Stimulated activated naive CD8-positive, alpha-beta T cell treated with anti-CD3 and anti-CD28 coated beads, Interleukin-15, amount 100 ng/mL, for 72 hours (primary cell): ENCODE measurements at regions not wholly inside any gene's neighbourhood (a gene's known extent, or its start where the extent isn't known, plus 50 kb on each side); places are given as distances from the start of the nearest gene placed in this dataset.

ENCODE experiments used
- ATAC-seq: fragments of 150-1000 bp; cut with Tn5 transposase; 2 replicates; pipeline ENCODE4 v1.10.0; 2021; ENCODE audit warnings: mild to moderate bottlenecking, moderate library complexity
- DNase-seq, 2 donors: peaks; one replicate each; pipeline ENCODE4 v3.0.0; 2021 to 2022
- H3K27ac Mint-ChIP-seq, 2 donors: one replicate each; pipeline ENCODE4 v1.8.0; 2022; ENCODE audit warnings: mild to moderate bottlenecking in 2 of 2, mixed read lengths in 2 of 2, moderate library complexity in 2 of 2
- H3K27me3 Mint-ChIP-seq: one replicate; pipeline ENCODE4 v1.8.0; 2022; ENCODE audit warnings: mixed read lengths
- H3K4me1 Mint-ChIP-seq: one replicate; pipeline ENCODE4 v1.8.0; 2022; ENCODE audit warnings: mild to moderate bottlenecking, mixed read lengths
- H3K4me3 Mint-ChIP-seq, 2 donors: one replicate each; pipeline ENCODE4 v1.8.0; 2022; ENCODE audit warnings: mild to moderate bottlenecking in 2 of 2, mixed read lengths in 2 of 2, moderate library complexity in 1 of 2
- H3K9me3 Mint-ChIP-seq, 2 donors: one replicate each; pipeline ENCODE4 v1.8.0; 2022; ENCODE audit warnings: mixed read lengths in 2 of 2

DNA sequence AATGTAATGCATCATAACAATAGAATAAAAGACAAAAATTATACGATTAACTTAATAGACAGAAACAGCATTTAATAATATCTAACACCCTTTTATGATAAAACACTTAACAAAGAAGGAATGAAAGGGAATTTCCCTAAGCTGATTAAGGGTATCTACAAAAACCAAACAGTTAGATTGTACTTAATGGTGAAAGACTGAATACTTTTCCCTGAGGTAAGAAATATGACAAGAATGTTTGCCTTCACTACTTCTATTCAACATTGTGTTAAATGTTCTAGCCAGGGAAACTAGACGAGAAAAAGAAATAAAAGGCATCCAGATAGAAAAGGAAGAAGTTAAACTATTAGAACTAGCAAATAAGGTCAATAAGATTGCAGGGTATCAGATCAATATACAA is 276.9 kb downstream of the BAMBI start:
- DNase-seq (no peak), ATAC-seq (no peak)
- Mint-ChIP-seq H3K4me1 (no peaks in the 10 kb centered on the region), H3K27ac (no peak overlapping the region), H3K9me3 (peaks cover 5 to 7% of the 10 kb centered on the region in 2 donors), H3K27me3 (peaks cover 33% of the 10 kb centered on the region), H3K4me3 (no peak overlapping the region)

- DNase-seq = no peak
- no peak overlapping the region for H3K27ac Mint-ChIP-seq
- peaks cover 5 to 15% of the 10 kb centered on the region in 2 donors for H3K9me3 Mint-ChIP-seq
- no peaks in the 10 kb centered on the region for H3K4me1 Mint-ChIP-seq
- peaks cover 17% of the 10 kb centered on the region for H3K27me3 Mint-ChIP-seq
- no peak for ATAC-seq
- H3K4me3 Mint-ChIP-seq = no peak overlapping the region
Measured at GRCh38 chr10:28958468-28958867, 281.1 kb downstream of the BAMBI start.

DNA sequence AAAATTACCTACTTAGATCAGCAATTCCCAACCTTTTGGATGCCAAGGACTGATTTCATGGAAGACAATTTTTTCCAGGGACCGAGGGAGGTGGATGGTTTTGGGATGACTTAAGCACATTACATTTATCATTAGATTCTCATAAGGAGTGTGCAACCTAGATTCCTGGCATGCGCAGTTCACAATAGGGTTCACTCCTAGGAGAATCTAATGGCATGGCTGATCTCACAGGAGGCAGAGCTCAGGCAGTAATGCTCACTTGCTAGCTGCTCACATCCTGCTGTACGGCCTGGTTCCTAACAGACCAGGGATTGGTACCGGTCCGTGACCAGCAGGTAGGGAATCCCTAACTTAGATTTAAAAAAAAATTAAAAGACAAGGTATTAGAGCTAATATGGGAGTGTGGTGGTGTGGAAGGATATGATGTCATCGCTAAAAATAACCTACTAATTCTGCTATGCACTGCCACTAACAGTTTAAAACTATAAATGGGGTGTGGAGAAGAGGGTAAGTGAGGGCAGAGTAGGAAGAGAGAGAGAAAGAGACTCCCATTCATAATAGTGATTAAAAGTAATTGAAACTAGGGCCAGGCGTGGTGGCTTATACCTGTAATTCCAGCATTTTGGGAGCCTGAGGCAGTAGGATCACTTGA is 282.7 kb downstream of the BAMBI start:
- DNase-seq = no peak
- Mint-ChIP-seq H3K9me3 (peaks cover 5 to 15% of the 10 kb centered on the region in 2 donors), H3K27me3 (peaks cover 5% of the 10 kb centered on the region), H3K4me1 (no peaks in the 10 kb centered on the region), H3K4me3 (no peak overlapping the region), H3K27ac (no peak overlapping the region)
- ATAC-seq = no peak

- Mint-ChIP-seq H3K27ac (peak overlapping the region in 1 of 2 donors; percentile 76), H3K4me3 (no peak overlapping the region), H3K4me1 (no peaks in the 10 kb centered on the region), H3K9me3 (peaks cover 5 to 11% of the 10 kb centered on the region in 2 donors), H3K27me3 (peaks cover 7% of the 10 kb centered on the region)
- no peak for DNase-seq
- ATAC-seq = no peak
Measured at GRCh38 chr10:28962768-28963167, 285.4 kb downstream of the BAMBI start.

GRCh38 chr10:28963539-28964221 is 286.4 kb downstream of the BAMBI start:
- Mint-ChIP-seq H3K9me3 (peaks cover 2 to 8% of the 10 kb centered on the region in 2 donors), H3K4me1 (no peaks in the 10 kb centered on the region), H3K27ac (no peak overlapping the region), H3K4me3 (no peak overlapping the region), H3K27me3 (peaks cover 6% of the 10 kb centered on the region)
- ATAC-seq (no peak), DNase-seq (no peak)

DNA sequence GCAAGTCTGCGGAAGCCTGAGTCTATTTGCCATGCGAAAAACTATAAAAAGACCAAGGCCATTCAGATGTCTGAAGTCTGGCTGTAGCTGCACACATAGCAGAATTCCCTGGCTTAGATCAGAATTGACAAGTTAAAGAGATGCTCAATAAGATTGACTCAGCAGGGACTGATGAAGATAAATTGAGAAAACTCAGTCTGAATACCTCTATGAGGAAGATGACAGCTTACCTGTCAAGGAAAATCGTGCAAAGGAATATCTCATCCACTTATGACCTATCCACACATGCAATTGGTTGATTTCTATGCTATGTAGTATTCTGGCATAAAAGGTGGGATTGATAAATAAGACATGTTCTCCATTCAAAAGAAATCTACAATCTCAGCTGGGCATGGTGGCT is 288.6 kb downstream of the BAMBI start:
- H3K27ac Mint-ChIP-seq = no peak overlapping the region
- no peak for DNase-seq
- H3K9me3 Mint-ChIP-seq = peaks cover 0 to 8% of the 10 kb centered on the region in 2 donors
- no peaks in the 10 kb centered on the region for H3K4me1 Mint-ChIP-seq
- no peak for ATAC-seq
- H3K4me3 Mint-ChIP-seq = no peak overlapping the region
- peaks cover 6% of the 10 kb centered on the region for H3K27me3 Mint-ChIP-seq

GRCh38 chr10:28967031-28967430 is 289.7 kb downstream of the BAMBI start:
- Mint-ChIP-seq H3K27me3 (peaks cover 6% of the 10 kb centered on the region), H3K4me3 (no peak overlapping the region), H3K27ac (no peak overlapping the region), H3K9me3 (peaks cover 0 to 8% of the 10 kb centered on the region in 2 donors), H3K4me1 (no peaks in the 10 kb centered on the region)
- DNase-seq = no peak
- ATAC-seq = no peak

- ATAC-seq (no peak), DNase-seq (no peak)
- H3K9me3 Mint-ChIP-seq = peaks cover 0 to 8% of the 10 kb centered on the region in 2 donors
- H3K4me1 Mint-ChIP-seq = no peaks in the 10 kb centered on the region
- H3K4me3 Mint-ChIP-seq = no peak overlapping the region
- peaks cover 6% of the 10 kb centered on the region for H3K27me3 Mint-ChIP-seq
- H3K27ac Mint-ChIP-seq = no peak overlapping the region
Measured at GRCh38 chr10:28969413-28969812, 292.1 kb downstream of the BAMBI start.

- H3K27ac Mint-ChIP-seq = no peak overlapping the region
- H3K9me3 Mint-ChIP-seq = peaks cover 0 to 8% of the 10 kb centered on the region in 2 donors
- DNase-seq (no peak), ATAC-seq (no peak)
- no peak overlapping the region for H3K4me3 Mint-ChIP-seq
- no peaks in the 10 kb centered on the region for H3K4me1 Mint-ChIP-seq
- H3K27me3 Mint-ChIP-seq = peaks cover 6% of the 10 kb centered on the region
Measured at GRCh38 chr10:28970231-28970630, 292.9 kb downstream of the BAMBI start.

- no peak overlapping the region for H3K27ac Mint-ChIP-seq
- peaks cover under 1% of the 10 kb centered on the region for H3K27me3 Mint-ChIP-seq
- H3K9me3 Mint-ChIP-seq = peaks cover 0 to 8% of the 10 kb centered on the region in 2 donors
- no peak overlapping the region for H3K4me3 Mint-ChIP-seq
- ATAC-seq (no peak), DNase-seq (no peak)
- H3K4me1 Mint-ChIP-seq = no peaks in the 10 kb centered on the region
Measured at GRCh38 chr10:28971255-28971654, 293.9 kb downstream of the BAMBI start.

GRCh38 chr10:28971764-28972163 is 294.4 kb downstream of the BAMBI start:
- H3K4me3 Mint-ChIP-seq = no peak overlapping the region
- H3K9me3 Mint-ChIP-seq = peaks cover 0 to 8% of the 10 kb centered on the region in 2 donors
- no peak overlapping the region for H3K27ac Mint-ChIP-seq
- no peak for ATAC-seq
- DNase-seq = no peak
- H3K4me1 Mint-ChIP-seq = no peaks in the 10 kb centered on the region
- H3K27me3 Mint-ChIP-seq = no peaks in the 10 kb centered on the region

DNA sequence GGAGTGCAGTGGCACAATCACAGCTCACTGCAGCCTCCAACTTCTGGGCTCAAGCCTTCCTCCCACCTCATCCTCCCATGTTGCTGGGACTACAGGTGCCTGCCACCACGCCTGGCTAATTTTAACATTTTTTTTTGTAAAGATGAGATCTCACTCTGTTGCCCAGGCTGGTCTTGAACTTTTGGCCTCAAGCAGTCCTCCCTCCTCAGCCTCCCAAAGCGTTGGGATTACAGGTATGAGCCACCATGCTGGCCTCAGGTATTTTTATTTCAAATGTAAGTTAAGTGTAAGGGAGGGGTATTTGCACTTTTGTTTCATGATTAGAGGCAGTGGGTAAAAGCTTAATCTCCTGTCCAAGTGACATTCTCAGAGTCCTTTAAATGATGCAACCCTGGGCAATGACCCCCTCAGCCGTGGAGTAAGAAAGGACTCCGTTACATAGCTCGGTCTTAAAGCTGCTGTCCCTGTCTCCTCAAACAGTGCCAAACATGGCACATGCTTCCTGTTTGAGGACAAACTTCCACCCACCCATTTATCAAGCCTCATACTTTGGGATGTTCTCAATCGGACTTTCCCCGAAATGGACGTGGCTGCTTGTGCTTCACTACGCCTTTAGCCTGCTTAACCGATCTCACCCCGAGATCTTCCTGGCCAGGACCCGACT is 296.1 kb downstream of the BAMBI start:
- Mint-ChIP-seq H3K4me1 (no peaks in the 10 kb centered on the region), H3K27me3 (peaks cover 12% of the 10 kb centered on the region), H3K27ac (no peak overlapping the region), H3K9me3 (peaks cover 4 to 8% of the 10 kb centered on the region in 2 donors), H3K4me3 (no peak overlapping the region)
- DNase-seq = no peak
- ATAC-seq = no peak

DNA sequence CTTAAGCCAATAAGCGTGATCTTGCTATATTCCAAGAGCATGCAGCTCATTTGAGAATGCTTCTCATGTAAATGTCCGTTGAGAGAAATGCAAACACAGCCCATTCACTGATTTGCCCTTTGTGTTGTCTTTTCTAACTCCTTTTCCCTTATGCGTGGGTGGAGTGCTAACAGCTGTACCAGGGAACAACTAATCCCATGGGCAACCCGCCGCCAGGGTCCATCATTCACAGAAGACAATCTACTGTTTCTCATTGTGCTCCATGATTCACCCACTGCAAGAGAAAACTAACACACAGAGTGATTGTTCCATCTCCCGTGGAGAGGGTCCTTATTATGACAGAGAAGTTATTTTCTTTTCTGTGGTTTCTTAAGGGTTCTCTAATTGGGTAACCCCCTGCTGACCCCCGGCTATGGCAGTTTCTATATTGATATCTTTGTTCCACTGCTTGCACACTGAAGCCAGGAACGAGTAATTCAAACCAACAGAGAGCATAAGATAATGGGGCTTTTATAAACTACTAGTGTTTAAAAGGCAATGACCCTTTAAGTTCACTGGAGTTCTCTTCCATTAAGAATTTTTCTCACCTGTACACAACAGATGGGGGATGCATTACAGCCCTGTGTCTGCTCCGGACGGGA is 298.7 kb downstream of the BAMBI start:
- H3K27me3 Mint-ChIP-seq = peaks cover 17% of the 10 kb centered on the region
- DNase-seq (no peak), ATAC-seq (no peak)
- H3K9me3 Mint-ChIP-seq = peaks cover 4 to 8% of the 10 kb centered on the region in 2 donors
- no peak overlapping the region for H3K4me3 Mint-ChIP-seq
- no peaks in the 10 kb centered on the region for H3K4me1 Mint-ChIP-seq
- no peak overlapping the region for H3K27ac Mint-ChIP-seq

DNA sequence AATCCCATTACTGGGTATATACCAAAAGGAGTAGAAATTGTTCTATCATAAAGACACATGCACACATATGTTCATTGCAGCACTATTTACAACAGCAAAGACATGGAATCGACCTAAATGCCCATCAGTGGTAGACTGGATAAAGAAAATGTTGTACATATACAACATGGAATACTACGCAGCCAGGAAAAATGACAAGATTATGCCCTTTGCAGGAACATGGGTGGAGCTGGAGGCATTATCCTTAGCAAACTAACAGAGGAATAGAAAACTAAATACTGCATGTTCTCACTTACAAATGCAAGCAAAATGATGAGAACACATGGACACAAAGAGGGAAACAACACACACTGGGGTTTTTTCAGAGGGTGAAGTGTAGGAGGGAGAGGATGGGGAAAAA is 300.2 kb downstream of the BAMBI start:
- DNase-seq (no peak), ATAC-seq (no peak)
- Mint-ChIP-seq H3K4me1 (no peaks in the 10 kb centered on the region), H3K9me3 (peaks cover 4% of the 10 kb centered on the region in 2 donors), H3K27me3 (peaks cover 17% of the 10 kb centered on the region), H3K27ac (no peak overlapping the region), H3K4me3 (no peak overlapping the region)

DNA sequence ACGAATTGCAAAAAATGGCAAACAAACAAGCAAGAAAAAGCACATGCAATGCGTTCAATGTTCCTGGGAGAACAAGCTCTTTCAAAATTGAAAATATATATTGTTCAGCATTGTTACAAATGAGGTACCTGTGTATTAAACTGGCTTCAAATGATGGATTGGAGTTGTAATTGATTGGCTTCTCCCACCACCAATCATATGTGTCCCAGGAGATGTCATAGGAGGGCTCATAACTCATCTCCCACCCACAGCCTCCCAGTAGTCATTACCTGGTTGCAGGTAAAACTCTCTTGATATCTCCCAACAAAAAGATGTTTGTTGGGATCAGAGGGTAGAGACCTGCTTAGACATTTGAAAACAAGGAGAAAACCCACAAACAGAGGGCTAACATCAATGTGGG is 302.9 kb downstream of the BAMBI start:
- no peak for DNase-seq
- H3K9me3 Mint-ChIP-seq = peaks cover 0 to 4% of the 10 kb centered on the region in 2 donors
- no peak overlapping the region for H3K4me3 Mint-ChIP-seq
- peaks cover 17% of the 10 kb centered on the region for H3K27me3 Mint-ChIP-seq
- ATAC-seq = no peak
- no peak overlapping the region for H3K27ac Mint-ChIP-seq
- no peaks in the 10 kb centered on the region for H3K4me1 Mint-ChIP-seq

DNA sequence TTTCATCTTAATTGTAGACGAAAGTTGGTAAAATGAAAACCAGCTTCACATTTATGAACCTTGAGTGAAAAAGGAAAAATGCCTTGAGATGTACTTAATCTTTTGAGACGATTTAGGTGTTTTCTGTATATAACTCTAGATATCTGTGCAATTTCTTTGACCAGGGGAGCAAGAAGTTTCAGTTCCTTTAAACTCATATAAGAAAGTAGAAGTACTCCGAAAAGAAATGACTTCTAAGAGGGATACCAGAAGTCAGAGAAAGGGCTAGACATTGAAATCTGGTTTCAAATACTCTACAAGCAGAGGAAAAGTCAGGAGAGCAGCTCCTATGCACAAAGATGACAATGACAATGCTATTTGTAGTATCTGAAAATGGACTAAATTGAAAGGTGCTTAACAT is 303.7 kb downstream of the BAMBI start:
- H3K27me3 Mint-ChIP-seq = peaks cover 17% of the 10 kb centered on the region
- no peak for DNase-seq
- ATAC-seq = no peak
- no peak overlapping the region for H3K4me3 Mint-ChIP-seq
- H3K27ac Mint-ChIP-seq = no peak overlapping the region
- no peaks in the 10 kb centered on the region for H3K4me1 Mint-ChIP-seq
- H3K9me3 Mint-ChIP-seq = peaks cover 0 to 4% of the 10 kb centered on the region in 2 donors
